Keratinocyte (primary cell): ENCODE measurements at regions not wholly inside any gene's neighbourhood (a gene's known extent, or its start where the extent isn't known, plus 50 kb on each side); places are given as distances from the start of the nearest gene placed in this dataset.

Source experiments
- DNase-seq: peaks from one replicate; pipeline ENCODE4 v3.0.0-alpha.2; 2011; ENCODE audit warnings: low read depth, missing footprints, low spot score
- FAIRE-seq: peaks from 2 replicates; lab custom pipeline; 2011; peaks lifted over from hg19 to GRCh38; lab: Jason Lieb, UNC
- H2AFZ ChIP-seq: 2 replicates; pipeline ENCODE4 v1.6.0; 2012; ENCODE audit warnings: low read length, control low read depth, inconsistent platforms; ENCODE audit not compliant: control insufficient read depth
- H3K27ac ChIP-seq: 2 replicates; pipeline ENCODE4 v1.5.1; 2011; ENCODE audit warnings: low read length; ENCODE audit not compliant: control insufficient read depth, insufficient read depth
- H3K27me3 ChIP-seq: 3 replicates; pipeline ENCODE4 v1.6.0; 2011; ENCODE audit warnings: low read length; ENCODE audit not compliant: control insufficient read depth, insufficient read depth; ENCODE audit errors: extremely low read depth
- H3K36me3 ChIP-seq, 2 experiments: 2 replicates in 1 of 2; 3 replicates in 1 of 2; pipeline ENCODE4 v1.5.1; 2011; ENCODE audit warnings: low read length in 2 of 2, mild to moderate bottlenecking in 1 of 2; ENCODE audit not compliant: control insufficient read depth in 2 of 2, insufficient read depth in 2 of 2; ENCODE audit errors: extremely low read depth in 1 of 2
- H3K4me1 ChIP-seq: 3 replicates; pipeline ENCODE4 v1.5.1; 2011; ENCODE audit warnings: low read length; ENCODE audit not compliant: control insufficient read depth, insufficient read depth; ENCODE audit errors: extremely low read depth
- H3K4me2 ChIP-seq: 3 replicates; pipeline ENCODE4 v1.6.0; 2011; ENCODE audit warnings: low read depth, low read length; ENCODE audit not compliant: control insufficient read depth, insufficient read depth; ENCODE audit errors: extremely low read depth
- H3K4me3 ChIP-seq, 3 experiments: fragments of 200-600 bp in 1 of 3; sonication (generic) in 1 of 3; 2 replicates in 2 of 3; 3 replicates in 1 of 3; pipeline ENCODE4 v1.5.1; 2011 to 2016; ENCODE audit warnings: low read length in 3 of 3, mild to moderate bottlenecking in 3 of 3, control low read depth in 2 of 3, inconsistent platforms in 1 of 3, low read depth in 1 of 3, mixed read lengths in 1 of 3, mixed run types in 1 of 3, moderate library complexity in 1 of 3; ENCODE audit not compliant: control insufficient read depth in 2 of 3, insufficient read depth in 2 of 3; ENCODE audit errors: extremely low read depth in 1 of 3
- H3K79me2 ChIP-seq: 2 replicates; pipeline ENCODE4 v1.6.0; 2012; ENCODE audit warnings: low read length; ENCODE audit not compliant: control insufficient read depth, insufficient read depth
- H3K9ac ChIP-seq: 3 replicates; pipeline ENCODE4 v1.6.0; 2011; ENCODE audit warnings: low read length; ENCODE audit not compliant: control insufficient read depth, insufficient read depth; ENCODE audit errors: extremely low read depth
- H3K9me1 ChIP-seq: 3 replicates; pipeline ENCODE4 v1.6.0; 2011; ENCODE audit warnings: low read length; ENCODE audit not compliant: control insufficient read depth, insufficient read depth; ENCODE audit errors: extremely low read depth
- H3K9me3 ChIP-seq: 2 replicates; pipeline ENCODE4 v1.5.1; 2012; ENCODE audit warnings: low read depth, low read length; ENCODE audit not compliant: control insufficient read depth
- H4K20me1 ChIP-seq: 3 replicates; pipeline ENCODE4 v1.6.0; 2011; ENCODE audit warnings: low read length; ENCODE audit not compliant: control insufficient read depth, insufficient read depth; ENCODE audit errors: extremely low read depth
- CTCF ChIP-seq, 3 experiments: IDR thresholded peaks in 1 of 3; conservative IDR thresholded peaks in 1 of 3; optimal IDR thresholded peaks in 1 of 3; 2 replicates in 2 of 3; 3 replicates in 1 of 3; pipeline versions ENCODE3 to v1.5.1; 2011; ENCODE audit warnings: low read length in 3 of 3, mild to moderate bottlenecking in 3 of 3, moderate library complexity in 2 of 3, control low read depth in 1 of 3, inconsistent platforms in 1 of 3; ENCODE audit not compliant: insufficient read depth in 2 of 3; ENCODE audit errors: extremely low read depth in 1 of 3
- EZH2 ChIP-seq: IDR thresholded peaks from one replicate; pipeline ENCODE4 v1.6.1; 2012; ENCODE audit warnings: inconsistent platforms, mild to moderate bottlenecking, low read length, moderate library complexity
- dilution Hi-C: fragments of 300-500 bp; cut with MboI; formaldehyde crosslinking; loops from one replicate; pipeline ENCODE4 v1.7.0; 2020; ENCODE audit warnings: low sequenced_read_pairs; ENCODE audit not compliant: extremely low pct_ligation_motif_present

GRCh38 chr4:7138223-7139166, 53.8 kb upstream of the SORCS2 start:
- Histone ChIP-seq H3K4me1 (no peaks in the 10 kb centered on the region), H3K79me2 (no peaks in the 10 kb centered on the region), H3K4me2 (no peak overlapping the region), H3K9me1 (no peaks in the 10 kb centered on the region), H3K9ac (no peak overlapping the region), H3K27me3 (peaks cover 4% of the 10 kb centered on the region), H3K9me3 (no peaks in the 10 kb centered on the region), H2AFZ (no peak overlapping the region), H3K27ac (no peak overlapping the region), H3K36me3 (no peaks in the 10 kb centered on the region), H3K4me3 (no peak overlapping the region), H4K20me1 (no peaks in the 10 kb centered on the region)
- TF ChIP-seq EZH2 (no peak), CTCF (optimal IDR thresholded peaks at IDR 0.05 in 1 of 3, IDR thresholded peaks at IDR 0.05 in 1 of 3, conservative IDR thresholded peaks at IDR 0.05 in 1 of 3; ENCODE audit: extremely low read depth in 1 of 3, insufficient read depth in 2 of 3, low read length in 3 of 3) (no peak)
- no peak for FAIRE-seq
- dilution Hi-C loops = no loop called here
- no peak for DNase-seq

- dilution Hi-C loops = no loop called here
- Histone ChIP-seq H3K79me2 (no peaks in the 10 kb centered on the region), H3K9ac (no peak overlapping the region), H3K27ac (no peak overlapping the region), H3K27me3 (peaks cover 4% of the 10 kb centered on the region), H3K9me3 (no peaks in the 10 kb centered on the region), H4K20me1 (no peaks in the 10 kb centered on the region), H3K36me3 (no peaks in the 10 kb centered on the region), H3K4me1 (no peaks in the 10 kb centered on the region), H2AFZ (no peak overlapping the region), H3K4me2 (no peak overlapping the region), H3K4me3 (no peak overlapping the region), H3K9me1 (no peaks in the 10 kb centered on the region)
- TF ChIP-seq CTCF (optimal IDR thresholded peaks at IDR 0.05 in 1 of 3, IDR thresholded peaks at IDR 0.05 in 1 of 3, conservative IDR thresholded peaks at IDR 0.05 in 1 of 3; ENCODE audit: extremely low read depth in 1 of 3, insufficient read depth in 2 of 3, low read length in 3 of 3) (no peak), EZH2 (no peak)
- no peak for DNase-seq
- no peak for FAIRE-seq
Measured at GRCh38 chr4:7137326-7138200, 54.8 kb upstream of the SORCS2 start.
